ENCODE measurements at regions not wholly inside any gene's neighbourhood (a gene's known extent, or its start where the extent isn't known, plus 50 kb on each side); places are given as distances from the start of the nearest gene placed in this dataset.

- no TSS peak for BruUV-seq (replicated peaks)
- Mint-ChIP-seq H3K4me3 (ENCODE audit: unreplicated experiment) (no peak overlapping the region), H3K27ac (ENCODE audit: unreplicated experiment) (no peak overlapping the region), H3K4me1 (ENCODE audit: low read depth, unreplicated experiment) (no peaks in the 10 kb centered on the region), H3K36me3 (ENCODE audit: insufficient read depth, unreplicated experiment) (no peaks in the 10 kb centered on the region), H3K27me3 (ENCODE audit: insufficient read depth, unreplicated experiment) (peaks cover 5% of the 10 kb centered on the region), H3K9me3 (ENCODE audit: unreplicated experiment) (no peaks in the 10 kb centered on the region)
- intact Hi-C loops (cut with micrococcal nuclease; ENCODE audit: unreplicated experiment): no loop called here
- no peak for TF ChIP-seq CTCF (IDR thresholded peaks at IDR 0.05; ENCODE audit: insufficient read depth in 1 of 2, low read depth in 1 of 2, low read length in 1 of 2, severe bottlenecking in 1 of 2, unreplicated experiment in 1 of 2)
- no peak for DNase-seq
- Histone ChIP-seq H3K27me3 (replicated peaks; ENCODE audit: control insufficient read depth, insufficient read depth, low read length) (no peaks in the 10 kb centered on the region; the same call in 1 of the 2 replicates), H3K4me1 (no peaks in the 10 kb centered on the region), H3K9me3 (no peaks in the 10 kb centered on the region), H3K4me3 (ENCODE audit: low read depth, low read length) (no peak overlapping the region), H3K36me3 (ENCODE audit: control insufficient read depth, insufficient read depth, low read length) (no peaks in the 10 kb centered on the region)
- POLR2A ChIA-PET: no interaction called here
- CTCF ChIA-PET: no interaction called here
Measured at GRCh38 chr20:52755744-52756143, 216.4 kb upstream of the TSHZ2 start.

- no TSS peak for BruUV-seq (replicated peaks)
- POLR2A ChIA-PET: no interaction called here
Measured at GRCh38 chr20:52754366-52754765, 217.8 kb upstream of the TSHZ2 start.

GRCh38 chr20:52752023-52752422 is 220.1 kb upstream of the TSHZ2 start:
- Histone ChIP-seq H3K4me1 (no peaks in the 10 kb centered on the region), H3K4me3 (ENCODE audit: low read depth, low read length) (no peak overlapping the region), H3K36me3 (ENCODE audit: control insufficient read depth, insufficient read depth, low read length) (no peaks in the 10 kb centered on the region), H3K9me3 (no peaks in the 10 kb centered on the region), H3K27me3 (replicated peaks; ENCODE audit: control insufficient read depth, insufficient read depth, low read length) (no peaks in the 10 kb centered on the region; the same call in 1 of the 2 replicates)
- no peak for TF ChIP-seq CTCF (IDR thresholded peaks at IDR 0.05; ENCODE audit: insufficient read depth in 1 of 2, low read depth in 1 of 2, low read length in 1 of 2, severe bottlenecking in 1 of 2, unreplicated experiment in 1 of 2)
- H3K27me3 Mint-ChIP-seq (ENCODE audit: insufficient read depth, unreplicated experiment): peaks cover 5% of the 10 kb centered on the region
- no peak for DNase-seq
- H3K9me3 Mint-ChIP-seq (ENCODE audit: unreplicated experiment): no peaks in the 10 kb centered on the region
- H3K4me3 Mint-ChIP-seq (ENCODE audit: unreplicated experiment): no peak overlapping the region
- CTCF ChIA-PET: no interaction called here
- intact Hi-C loops (cut with micrococcal nuclease; ENCODE audit: unreplicated experiment): no loop called here
- no peaks in the 10 kb centered on the region for H3K36me3 Mint-ChIP-seq (ENCODE audit: insufficient read depth, unreplicated experiment)
- no peaks in the 10 kb centered on the region for H3K4me1 Mint-ChIP-seq (ENCODE audit: low read depth, unreplicated experiment)
- POLR2A ChIA-PET: no interaction called here
- BruUV-seq (replicated peaks): no TSS peak
- no peak overlapping the region for H3K27ac Mint-ChIP-seq (ENCODE audit: unreplicated experiment)

More at GRCh38 chr20:52754366-52754765, 217.8 kb upstream of the TSHZ2 start:
- Histone ChIP-seq H3K36me3 (ENCODE audit: control insufficient read depth, insufficient read depth, low read length) (no peaks in the 10 kb centered on the region), H3K4me1 (no peaks in the 10 kb centered on the region), H3K27me3 (replicated peaks; ENCODE audit: control insufficient read depth, insufficient read depth, low read length) (no peaks in the 10 kb centered on the region; the same call in 1 of the 2 replicates), H3K4me3 (ENCODE audit: low read depth, low read length) (no peak overlapping the region), H3K9me3 (no peaks in the 10 kb centered on the region)
- no peaks in the 10 kb centered on the region for H3K9me3 Mint-ChIP-seq (ENCODE audit: unreplicated experiment)
- TF ChIP-seq CTCF (IDR thresholded peaks at IDR 0.05; ENCODE audit: insufficient read depth in 1 of 2, low read depth in 1 of 2, low read length in 1 of 2, severe bottlenecking in 1 of 2, unreplicated experiment in 1 of 2): no peak
- H3K4me1 Mint-ChIP-seq (ENCODE audit: low read depth, unreplicated experiment): no peaks in the 10 kb centered on the region
- intact Hi-C loops (cut with micrococcal nuclease; ENCODE audit: unreplicated experiment): no loop called here
- no peak for DNase-seq
- CTCF ChIA-PET: no interaction called here
- no peak overlapping the region for H3K4me3 Mint-ChIP-seq (ENCODE audit: unreplicated experiment)
- H3K36me3 Mint-ChIP-seq (ENCODE audit: insufficient read depth, unreplicated experiment): no peaks in the 10 kb centered on the region
- peaks cover 5% of the 10 kb centered on the region for H3K27me3 Mint-ChIP-seq (ENCODE audit: insufficient read depth, unreplicated experiment)
- H3K27ac Mint-ChIP-seq (ENCODE audit: unreplicated experiment): no peak overlapping the region
